ENCODE measurements at regions not wholly inside any gene's neighbourhood (a gene's known extent, or its start where the extent isn't known, plus 50 kb on each side); places are given as distances from the start of the nearest gene placed in this dataset.

DNA sequence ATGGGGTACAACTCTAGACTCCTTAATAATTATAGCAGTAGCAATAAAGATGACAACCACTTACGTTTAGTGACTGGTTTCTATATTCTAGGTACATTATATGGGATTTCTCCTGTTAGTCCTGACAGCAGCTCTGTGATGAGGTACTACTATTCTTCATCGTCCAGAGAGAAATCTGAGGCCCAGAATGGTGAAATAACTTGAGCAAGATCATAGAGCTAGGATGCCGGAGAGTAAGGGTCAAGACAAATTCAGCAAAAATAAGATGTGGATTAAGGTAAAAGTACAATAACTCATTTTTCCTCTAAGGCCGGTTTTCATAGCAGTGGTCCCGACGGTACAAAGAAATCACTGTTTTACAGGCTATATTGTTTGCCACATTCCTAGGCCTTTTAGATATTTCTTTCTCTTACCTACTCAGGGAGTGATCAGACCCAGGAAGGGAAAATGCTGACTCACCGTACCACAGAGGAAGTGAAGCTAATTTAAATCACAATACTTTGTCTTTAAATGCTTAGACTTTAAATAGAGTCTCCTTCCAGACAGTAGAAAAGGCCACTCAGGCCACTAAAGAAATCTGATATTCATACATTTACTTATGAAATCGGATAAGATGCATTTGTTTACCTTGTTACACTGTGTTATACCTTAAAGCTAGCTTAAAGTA is 2023.0 kb upstream of the AGA start:
- no peak for DNase-seq (ENCODE audit: low read depth)

DNA sequence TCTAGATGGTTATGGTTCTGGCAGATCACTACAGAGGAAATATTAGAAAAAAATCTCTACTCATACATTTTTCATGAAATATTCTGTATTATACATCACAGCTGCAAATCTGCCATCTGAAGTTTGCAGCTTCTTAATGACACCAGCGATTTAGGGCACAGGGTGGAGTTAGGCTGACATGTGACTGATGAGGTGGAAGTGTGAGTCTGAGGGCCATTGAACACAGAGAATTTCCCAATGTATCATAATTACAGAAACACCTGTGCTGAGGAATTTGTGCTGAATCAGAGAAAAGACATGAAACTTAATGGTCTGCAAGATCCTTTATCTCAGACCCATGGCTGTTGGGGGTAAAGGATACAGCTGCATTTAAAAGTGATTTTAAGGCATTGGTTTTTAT is 2025.6 kb upstream of the AGA start:
- no peak for DNase-seq (ENCODE audit: low read depth)

DNA sequence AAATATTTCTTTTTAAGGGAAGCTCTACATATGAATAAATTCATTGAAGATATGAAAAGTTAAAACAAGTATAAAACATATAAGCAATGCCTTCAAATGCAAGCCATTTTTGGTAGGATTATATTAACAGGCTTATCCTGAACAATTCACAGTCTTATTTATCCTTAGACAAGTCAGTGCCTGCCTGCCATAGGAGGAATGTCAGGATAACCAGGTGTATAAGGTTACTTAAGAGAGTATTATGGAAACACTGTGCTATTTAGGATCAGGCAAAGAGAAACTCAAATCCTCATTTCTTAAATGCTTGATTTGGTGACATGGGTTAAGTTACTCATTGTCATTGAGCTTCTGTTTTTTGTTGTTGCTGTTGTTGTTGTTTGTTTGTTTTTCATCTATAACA is 2029.9 kb upstream of the AGA start:
- no peak for DNase-seq (ENCODE audit: low read depth)

DNA sequence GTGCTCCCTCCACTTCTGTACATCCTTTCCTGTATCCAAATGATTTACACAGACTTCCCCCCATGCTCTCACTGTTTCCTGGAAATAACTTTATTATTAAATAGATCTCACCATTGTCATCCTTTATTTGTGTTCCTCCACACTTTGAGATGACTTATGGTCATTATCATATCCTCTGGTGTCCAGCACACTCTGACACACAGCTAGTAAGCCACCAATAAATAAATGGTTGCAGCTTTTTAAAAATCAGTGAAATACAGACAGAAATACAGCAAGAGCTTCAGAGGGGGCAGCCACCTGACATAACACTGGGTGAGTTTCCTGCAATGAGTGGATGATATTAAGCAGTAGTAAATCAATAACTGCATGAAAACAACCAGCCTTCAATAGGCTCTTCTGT is 2036.4 kb upstream of the AGA start:
- no peak for DNase-seq (ENCODE audit: low read depth)

DNA sequence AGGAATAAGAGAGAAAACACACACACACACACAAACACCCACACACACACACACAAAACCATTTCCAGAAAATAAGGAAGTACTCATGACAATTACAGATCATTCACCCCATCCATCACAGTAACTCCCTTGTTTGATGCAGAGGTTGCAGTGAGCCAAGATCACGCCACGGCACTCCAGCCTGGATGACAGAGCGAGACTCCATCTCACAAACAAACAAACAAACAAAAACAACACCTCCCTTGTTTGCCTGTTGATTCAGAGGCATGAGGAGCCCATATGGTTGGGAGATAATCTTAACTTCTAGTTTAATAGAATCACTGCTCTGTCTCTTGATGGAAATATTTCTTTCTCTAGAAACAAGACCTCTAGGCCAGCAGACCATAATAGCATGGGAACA is 2043.5 kb upstream of the AGA start:
- no peak for DNase-seq (ENCODE audit: low read depth)

DNA sequence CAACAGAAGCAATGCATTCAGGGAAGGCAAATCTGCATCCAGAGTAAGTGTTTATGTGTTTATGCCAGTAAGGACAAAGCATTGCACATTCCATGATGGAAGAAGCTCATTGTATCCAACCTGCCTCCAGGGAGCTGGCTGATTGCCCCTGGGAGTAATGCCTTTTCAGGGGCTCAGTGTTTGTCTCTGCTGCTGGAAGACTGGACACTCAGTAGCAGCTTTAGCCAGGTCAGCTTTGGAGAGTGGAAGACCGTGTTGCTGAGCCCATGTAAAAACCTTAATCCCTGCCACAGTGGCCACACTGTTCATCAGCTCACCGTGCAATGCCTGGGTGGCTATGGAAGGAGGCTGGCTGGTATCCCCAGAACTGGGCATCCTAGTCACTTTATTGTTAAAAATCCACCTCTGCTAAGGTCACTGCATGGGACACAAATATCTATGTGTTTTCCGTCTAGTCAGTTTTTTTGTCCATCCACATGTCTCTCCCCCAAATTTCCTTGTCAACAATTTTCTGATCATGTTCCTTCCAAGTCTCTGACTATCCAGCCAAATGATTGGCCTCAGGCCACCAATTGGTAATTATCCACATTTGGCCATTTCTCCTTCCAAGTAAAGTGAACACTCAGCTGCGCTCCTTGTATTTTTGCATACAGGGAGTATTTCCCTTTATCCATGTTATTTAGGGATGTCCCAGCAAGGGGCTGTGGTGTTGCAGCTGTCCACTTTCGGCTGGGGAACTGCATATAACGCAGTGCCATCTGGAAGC is 2044.5 kb upstream of the AGA start:
- no peak for DNase-seq (ENCODE audit: low read depth)

DNA sequence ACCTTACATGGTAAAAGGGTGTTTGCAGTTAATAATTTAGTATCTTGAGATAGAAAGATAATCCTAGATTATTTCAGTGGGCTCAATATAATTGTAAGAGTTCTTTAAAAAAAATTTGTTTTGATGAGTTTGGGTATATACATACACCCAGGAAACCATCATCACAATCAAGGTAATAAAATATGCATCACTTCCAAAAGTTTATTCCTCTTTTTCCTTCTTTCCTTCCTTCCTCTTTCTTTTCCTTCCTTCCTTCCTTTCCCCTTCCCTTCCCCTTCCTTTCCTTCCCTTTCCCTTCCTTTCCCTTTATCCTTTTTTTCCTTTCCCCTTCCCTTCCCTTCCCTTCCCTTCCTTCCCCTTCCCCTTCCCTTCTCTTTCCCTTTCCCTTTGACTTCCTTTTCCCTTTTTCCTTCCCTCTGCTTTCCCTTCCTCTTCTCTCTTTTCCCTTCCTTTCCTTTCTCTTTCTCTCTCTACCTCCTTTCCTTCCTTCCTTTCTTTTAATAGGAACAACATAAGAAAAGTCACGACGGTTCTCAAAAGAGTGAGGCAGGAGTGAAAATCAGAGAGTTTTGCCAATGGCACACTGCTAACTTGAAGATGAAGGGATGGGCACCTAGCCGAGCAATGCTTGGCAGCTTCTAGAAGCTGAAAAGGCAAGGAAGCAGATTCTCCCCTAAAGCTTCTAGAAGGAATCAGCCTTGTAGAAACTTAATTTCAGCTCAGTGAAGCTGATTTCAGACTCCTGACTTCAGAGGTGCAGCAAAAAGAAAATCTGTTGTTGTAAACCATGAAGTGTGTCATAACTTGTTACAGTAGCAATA is 2050.2 kb upstream of the AGA start:
- DNase-seq (ENCODE audit: low read depth) = no peak

DNA sequence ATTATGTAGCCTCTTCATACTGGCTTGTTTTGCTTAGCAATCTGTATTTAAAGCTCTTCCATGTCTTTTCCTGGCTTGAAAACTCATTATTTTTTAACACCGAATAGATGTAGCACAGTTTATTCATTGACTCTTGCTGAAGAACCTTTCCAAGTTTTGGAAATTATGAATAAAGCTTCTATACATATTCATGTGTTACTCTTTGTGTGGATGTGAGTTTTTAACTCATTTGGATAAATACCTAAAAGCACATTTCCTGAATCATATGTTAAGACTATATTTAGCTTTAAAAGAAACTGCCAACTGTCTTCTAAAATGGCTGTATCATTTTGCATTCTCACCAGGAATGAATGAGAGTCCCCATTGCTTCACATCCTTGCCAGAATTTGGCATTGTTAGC is 2061.7 kb upstream of the AGA start:
- no peak for DNase-seq (ENCODE audit: low read depth)

DNA sequence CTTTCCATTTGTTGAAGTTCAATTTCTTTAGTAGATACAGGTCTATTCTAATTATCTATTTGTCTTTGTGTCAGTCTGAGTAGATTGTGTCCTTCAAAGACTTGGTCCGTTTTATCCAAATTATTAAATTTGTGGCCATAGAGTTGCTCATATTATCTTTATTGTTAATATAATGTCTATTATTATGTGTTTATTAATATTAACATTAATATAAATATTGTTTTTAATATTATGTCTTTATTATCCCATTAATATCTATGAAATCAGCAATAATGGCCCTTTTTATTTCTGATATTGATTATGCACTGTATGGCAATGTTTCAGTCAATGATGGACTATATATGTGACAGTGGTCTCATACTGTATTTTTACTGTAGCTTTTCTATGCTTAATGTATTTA is 2067.3 kb upstream of the AGA start:
- DNase-seq (ENCODE audit: low read depth) = no peak

DNA sequence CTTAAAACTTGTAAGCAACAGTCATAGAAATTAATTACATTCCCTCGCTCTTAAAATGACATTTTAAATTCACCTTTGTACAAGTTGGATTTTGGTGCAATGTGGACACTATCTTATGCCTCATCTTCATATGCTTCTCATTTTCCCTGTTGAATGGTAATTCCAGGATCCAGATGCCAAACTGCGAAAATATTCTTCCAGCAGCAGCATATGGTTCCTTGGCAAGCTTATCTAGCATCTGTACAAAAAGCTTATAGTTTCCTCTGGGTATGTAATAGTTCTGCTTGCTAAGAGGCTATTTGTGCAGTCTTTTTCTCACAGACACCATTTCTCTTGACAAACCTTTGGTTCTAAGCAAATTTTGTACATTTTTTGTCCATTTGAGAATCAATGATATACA is 2079.7 kb upstream of the AGA start:
- no peak for DNase-seq (ENCODE audit: low read depth)

DNA sequence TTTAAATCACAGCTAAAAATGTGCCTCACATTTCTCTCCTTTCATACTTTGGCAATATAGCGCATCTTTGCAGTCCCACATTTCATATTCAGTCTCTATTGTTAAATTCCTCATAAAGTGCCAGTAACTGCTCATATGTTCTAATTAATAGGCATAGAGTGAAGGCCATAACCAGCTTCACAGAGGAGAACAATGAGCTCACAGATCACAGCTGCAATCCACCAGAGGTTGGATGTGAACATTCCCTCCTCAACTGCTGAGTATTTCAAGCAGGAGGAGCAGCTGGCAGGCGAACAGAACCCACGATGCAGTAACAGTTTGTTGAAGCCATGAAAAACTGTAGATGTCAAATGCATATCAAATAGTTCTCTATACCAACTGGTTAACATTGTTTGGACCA is 2088.7 kb upstream of the AGA start:
- no peak for DNase-seq (ENCODE audit: low read depth)

DNA sequence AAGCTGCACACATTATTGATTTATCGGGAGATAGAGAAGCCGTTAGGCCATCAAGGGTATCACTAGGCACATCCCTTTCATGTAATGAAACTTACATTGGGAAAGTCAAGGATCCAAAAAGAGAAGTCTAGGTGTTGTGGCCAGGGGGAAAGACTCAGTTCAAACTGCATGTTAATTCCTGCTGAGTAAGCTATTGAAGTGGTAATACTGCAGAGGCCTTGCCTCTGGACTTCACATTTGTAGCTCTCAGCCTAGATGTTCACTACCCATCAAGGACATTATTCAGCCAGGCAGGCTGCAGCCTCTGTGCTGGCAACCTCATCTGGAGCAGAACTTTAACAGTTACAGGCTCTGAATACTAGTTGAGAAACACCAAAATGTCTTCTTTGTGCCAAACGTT is 2094.5 kb upstream of the AGA start:
- no peak for DNase-seq (ENCODE audit: low read depth)

DNA sequence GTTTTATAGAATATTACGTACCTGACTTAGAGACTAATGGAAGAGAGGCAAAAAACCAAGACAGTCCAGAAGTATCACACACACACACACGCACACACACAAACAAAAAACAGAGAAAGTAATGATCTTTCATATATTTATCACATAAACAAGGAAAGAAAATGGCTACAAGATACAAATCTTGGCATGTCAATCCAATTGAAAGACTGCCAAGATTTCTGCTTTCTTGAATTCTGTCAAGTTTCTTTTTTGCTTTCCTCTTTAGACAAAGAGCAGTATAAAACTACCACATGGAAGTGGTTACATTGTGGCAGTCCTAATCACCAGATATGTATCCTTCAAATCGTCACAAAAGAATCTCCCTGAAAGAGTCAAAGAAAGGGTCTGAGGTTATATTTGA is 2097.4 kb upstream of the AGA start:
- no peak for DNase-seq (ENCODE audit: low read depth)

DNA sequence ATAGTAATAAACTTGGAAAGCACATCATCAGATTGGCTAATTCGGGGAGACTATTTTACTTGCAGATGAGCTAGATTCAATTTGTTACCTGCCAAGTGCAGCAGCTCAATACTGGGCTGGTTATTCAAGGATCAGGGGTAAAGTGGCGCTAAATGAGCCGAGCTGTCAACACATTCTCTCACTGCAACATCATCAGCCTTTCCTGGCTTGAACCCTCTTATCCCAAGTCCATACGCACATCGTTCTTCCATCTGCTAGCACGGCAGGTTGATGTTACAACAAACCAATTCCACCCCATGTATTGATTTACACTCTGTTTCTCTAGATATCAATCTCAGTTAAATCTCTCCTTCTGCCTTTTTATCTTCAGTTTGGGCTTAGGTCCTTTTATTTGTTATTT is 2101.5 kb upstream of the AGA start:
- DNase-seq (ENCODE audit: low read depth) = no peak

DNA sequence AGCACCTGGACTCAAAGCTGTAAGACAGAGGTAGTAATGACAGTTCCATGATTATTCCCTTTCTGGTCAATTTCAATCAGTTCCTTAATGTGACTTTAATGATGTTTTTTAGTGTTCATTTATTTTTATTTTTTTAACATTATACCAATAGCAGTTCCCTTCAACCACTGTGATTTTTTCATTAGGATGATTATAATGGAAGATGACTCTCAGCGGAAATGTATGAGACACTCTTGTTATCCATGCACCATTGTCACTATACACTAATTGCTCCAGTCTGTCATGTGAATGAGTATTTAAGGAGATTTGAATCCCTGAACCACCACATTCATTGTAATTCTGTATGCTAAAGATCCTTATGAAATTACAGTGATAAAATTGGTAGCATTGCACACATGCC is 2102.3 kb upstream of the AGA start:
- no peak for DNase-seq (ENCODE audit: low read depth)

DNA sequence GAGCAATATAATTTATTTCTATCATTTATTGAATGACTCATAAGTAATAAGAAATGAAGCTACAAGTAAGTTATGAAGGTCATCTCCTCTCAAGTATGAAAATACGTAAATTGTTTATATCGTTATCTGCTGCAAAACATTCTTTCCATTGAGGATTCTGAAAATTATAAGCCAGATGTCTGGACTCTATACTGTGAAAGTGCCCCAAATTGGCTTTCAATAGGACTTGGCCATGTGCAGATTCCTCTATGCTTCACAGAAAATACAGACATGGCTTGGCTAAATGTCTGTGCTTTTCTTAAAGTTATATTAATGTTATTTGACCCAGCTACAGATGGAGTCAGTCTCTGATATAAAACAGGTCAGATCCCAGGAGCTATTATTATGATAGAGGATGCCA is 2109.9 kb upstream of the AGA start:
- DNase-seq (ENCODE audit: low read depth) = no peak

DNA sequence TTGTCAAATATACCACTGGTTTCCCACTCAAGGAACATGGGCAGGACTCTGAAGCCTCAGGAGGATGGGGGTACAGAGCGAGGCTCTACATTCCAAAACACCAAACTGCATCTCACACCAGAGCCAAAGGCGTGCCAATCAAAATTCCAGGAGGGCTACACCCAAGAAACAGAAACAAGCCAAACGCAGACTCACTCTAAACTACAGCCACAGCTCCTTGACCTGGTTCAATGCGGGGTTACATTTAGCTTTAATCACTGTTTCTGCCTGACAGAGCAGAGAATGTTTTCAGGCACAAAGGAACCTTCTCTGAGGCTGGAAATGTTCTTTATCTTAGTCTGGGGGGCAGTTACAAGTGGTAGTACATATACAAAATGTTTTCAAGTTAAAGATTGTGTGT is 2121.5 kb upstream of the AGA start:
- DNase-seq (ENCODE audit: low read depth) = no peak

DNA sequence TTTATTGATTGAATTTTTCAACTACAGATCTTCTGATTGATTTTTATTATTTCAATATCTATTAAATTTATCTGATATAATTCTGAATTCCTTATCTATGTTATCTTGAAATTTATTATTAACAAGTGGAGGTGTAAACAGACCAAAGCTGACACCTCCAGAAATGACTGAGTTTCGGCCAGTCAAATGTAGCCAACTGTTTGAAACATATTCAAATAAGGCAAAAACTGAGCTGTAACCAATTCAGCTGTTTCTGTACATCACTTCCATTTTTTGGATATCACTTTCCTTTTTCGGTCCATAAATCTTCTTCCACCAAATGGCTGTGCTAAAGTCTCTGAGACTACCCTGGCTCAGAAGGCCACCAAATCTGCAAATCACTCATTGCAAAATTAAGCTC is 2127.3 kb upstream of the AGA start:
- DNase-seq (ENCODE audit: low read depth) = no peak

DNA sequence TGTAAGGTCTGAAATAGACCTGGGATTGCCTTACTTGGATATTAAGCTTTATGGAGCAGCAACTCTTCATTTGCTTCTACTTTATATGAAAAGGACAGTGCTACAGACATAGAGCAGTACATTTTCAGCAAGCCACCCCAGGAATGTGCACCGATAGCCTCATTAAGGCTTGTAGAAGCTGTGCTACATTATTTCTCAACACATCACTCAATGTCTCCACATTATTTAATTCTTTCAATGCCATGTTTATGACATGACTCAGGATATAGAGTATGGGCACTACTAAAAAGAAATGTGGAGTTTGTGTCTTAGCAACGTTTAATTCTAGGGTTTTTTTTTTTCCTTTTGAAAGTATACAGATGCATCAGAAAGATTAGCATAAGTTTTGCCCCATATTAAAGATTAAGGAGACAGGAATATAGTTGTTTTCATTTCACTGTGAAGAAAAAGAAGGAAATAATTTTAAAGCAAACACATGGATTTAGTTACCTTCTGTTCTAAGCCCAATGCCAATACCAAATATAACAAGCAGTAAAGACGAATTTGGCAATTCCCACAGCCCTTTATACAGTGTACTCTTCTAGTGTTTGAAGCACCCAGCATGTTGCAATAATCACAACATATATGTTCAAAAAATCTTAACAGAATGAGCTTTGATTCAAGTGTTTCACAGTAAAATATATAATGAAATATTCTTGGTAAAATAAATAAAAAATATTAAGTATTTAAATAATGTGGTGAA is 2140.1 kb upstream of the AGA start:
- DNase-seq (ENCODE audit: low read depth) = no peak

DNA sequence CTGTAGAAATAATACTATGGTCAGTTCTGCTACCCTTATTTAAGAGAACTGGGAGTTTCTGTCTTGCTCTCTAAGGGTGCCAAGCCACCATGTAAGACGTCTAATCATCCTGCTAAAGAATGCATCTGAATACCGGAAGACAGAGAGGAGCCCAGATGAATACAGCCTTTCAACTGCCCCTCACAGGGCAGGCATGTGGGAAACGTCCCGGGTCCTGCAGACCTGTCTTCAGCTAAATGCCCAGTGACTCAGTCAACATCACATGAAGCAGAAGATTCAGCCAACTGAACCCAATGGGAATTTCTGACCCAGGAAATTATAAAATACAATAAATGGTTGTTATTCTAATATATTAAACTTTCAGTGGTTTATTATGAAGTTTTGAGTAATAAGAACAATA is 2141.0 kb upstream of the AGA start:
- no peak for DNase-seq (ENCODE audit: low read depth)

DNA sequence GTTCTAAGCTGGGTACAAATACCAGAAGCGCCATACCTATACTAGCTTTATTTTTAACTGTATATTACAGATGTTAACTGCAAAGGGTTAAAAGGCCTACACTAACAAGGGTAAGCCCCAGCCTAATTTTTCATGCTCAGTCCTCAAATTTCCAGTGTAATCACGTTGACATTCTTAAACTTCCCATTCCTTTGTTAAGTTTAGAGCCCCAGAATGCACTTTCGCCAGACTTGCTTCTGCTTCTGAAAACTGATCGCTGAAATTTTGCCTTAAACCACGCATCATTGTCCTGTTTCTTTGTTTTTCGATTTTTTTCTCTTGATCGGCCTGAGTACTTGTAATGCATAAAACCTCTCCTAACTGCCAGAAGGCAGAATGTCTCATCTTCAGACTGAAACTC is 2141.9 kb upstream of the AGA start:
- DNase-seq (ENCODE audit: low read depth) = no peak

DNA sequence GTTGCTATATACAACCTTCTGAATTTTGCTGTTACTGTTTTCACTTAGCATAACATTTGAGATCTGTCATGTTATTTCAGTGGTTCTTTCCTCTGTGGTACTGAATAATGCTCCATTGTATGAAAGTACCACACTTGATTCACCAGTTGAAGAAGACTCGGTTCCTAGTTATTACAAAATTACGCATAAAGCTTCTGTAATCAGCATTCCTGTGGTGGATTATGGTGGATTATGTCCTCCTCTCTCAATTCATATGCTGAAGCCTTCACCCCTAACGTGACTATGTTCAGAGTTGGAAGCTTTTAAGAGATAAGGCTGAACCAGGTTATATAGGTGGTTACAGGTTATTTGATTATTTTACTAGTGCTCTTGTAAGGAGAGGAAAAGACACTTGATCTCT is 2143.5 kb upstream of the AGA start:
- no peak for DNase-seq (ENCODE audit: low read depth)

DNA sequence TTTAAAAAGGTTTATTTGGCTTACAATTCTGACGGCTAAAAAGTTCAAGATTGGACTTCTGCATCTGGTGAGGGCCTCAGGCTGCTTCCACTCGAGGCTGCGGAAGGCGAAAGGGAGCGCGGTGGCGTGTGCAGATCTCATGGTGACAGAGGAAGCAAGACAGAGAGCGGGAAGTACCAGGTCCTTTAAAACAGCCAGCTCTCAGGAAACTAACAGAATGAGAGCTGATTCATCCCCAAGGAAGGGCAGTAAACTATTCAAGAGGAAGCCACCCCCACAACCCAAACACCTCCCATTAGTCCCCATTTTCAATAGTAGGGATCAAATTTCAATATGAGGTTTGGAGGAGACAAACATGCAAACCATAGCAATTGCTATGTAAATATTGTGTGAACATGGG is 2144.2 kb upstream of the AGA start:
- DNase-seq (ENCODE audit: low read depth) = no peak

All from activated gamma-delta T cell treated with anti-CD3 and anti-CD28 coated beads, Interleukin-2, amount 50 U/mL, for 16 hours (primary cell).